GM12878 (cell line): ENCODE measurements at regions not wholly inside any gene's neighbourhood (a gene's known extent, or its start where the extent isn't known, plus 50 kb on each side); places are given as distances from the start of the nearest gene placed in this dataset.

Experiments
- ASH2L ChIP-seq: fragments of 300-600, 200-600 bp; sonication (generic); IDR thresholded peaks from 2 replicates; pipeline ENCODE4 v1.6.1; 2017; ENCODE audit warnings: low read depth, mild to moderate bottlenecking, borderline replicate concordance
- CTCF ChIP-seq, 3 experiments: IDR thresholded peaks in 2 of 3; conservative IDR thresholded peaks in 1 of 3; 2 replicates each; pipeline ENCODE4 v1.5.1; 2011; ENCODE audit warnings: low read depth in 3 of 3, low read length in 3 of 3, mild to moderate bottlenecking in 3 of 3, control low read depth in 2 of 3, moderate library complexity in 2 of 3, inconsistent platforms in 1 of 3, mixed read lengths in 1 of 3; ENCODE audit not compliant: control insufficient read depth in 2 of 3, insufficient read depth in 1 of 3; ENCODE audit errors: extremely low read depth in 1 of 3
- EGR1 ChIP-seq, 2 experiments: IDR thresholded peaks; 1 replicate in 1 of 2; 2 replicates in 1 of 2; pipeline ENCODE4 v1.6.1; 2011 to 2012; ENCODE audit warnings: low read depth in 2 of 2, low read length in 2 of 2, borderline replicate concordance in 1 of 2, mild to moderate bottlenecking in 1 of 2, moderate library complexity in 1 of 2
- ESRRA ChIP-seq: IDR thresholded peaks from 2 replicates; pipeline ENCODE4 v1.6.1; 2012; ENCODE audit warnings: mild to moderate bottlenecking, low read length, improper control_type of control experiment
- EZH2 ChIP-seq: IDR thresholded peaks from 2 replicates; pipeline ENCODE4 v1.6.1; 2012; ENCODE audit warnings: low read depth, mild to moderate bottlenecking, control low read depth, inconsistent platforms, low read length, borderline replicate concordance; ENCODE audit not compliant: control insufficient read depth
- HDGF ChIP-seq: fragments of 450-650 bp; IDR thresholded peaks from 2 replicates; pipeline ENCODE4 v1.6.1; 2016; ENCODE audit warnings: antibody characterized with exemption
- MAX ChIP-seq: IDR thresholded peaks from 2 replicates; pipeline ENCODE4 v1.6.1; 2012; ENCODE audit warnings: low read depth, low read length, improper control_type of control experiment
- MYC ChIP-seq: IDR thresholded peaks from 2 replicates; pipeline ENCODE4 v1.6.1; 2011; ENCODE audit warnings: mild to moderate bottlenecking, low read length, moderate library complexity, inconsistent platforms; ENCODE audit not compliant: insufficient read depth, insufficient replicate concordance, insufficient read length, severe bottlenecking
- RAD21 ChIP-seq: IDR thresholded peaks from 2 replicates; pipeline ENCODE4 v1.6.1; 2011; ENCODE audit warnings: mild to moderate bottlenecking, low read depth, low read length, moderate library complexity; ENCODE audit not compliant: insufficient read depth
- RFX5 ChIP-seq: IDR thresholded peaks from 2 replicates; pipeline ENCODE4 v1.6.1; 2011; ENCODE audit warnings: low read depth, low read length, improper control_type of control experiment
- ZNF274 ChIP-seq: IDR thresholded peaks from one replicate; pipeline ENCODE4 v1.8.0; 2011; ENCODE audit not compliant: insufficient read length, insufficient read depth
- ZSCAN29 ChIP-seq: fragments of 450-650 bp; IDR thresholded peaks from 2 replicates; pipeline ENCODE4 v1.6.1; 2017; ENCODE audit warnings: mild to moderate bottlenecking, moderate library complexity
- TF ChIP-seq, protein P1 (sequence below): IDR thresholded peaks from 2 replicates; pipeline ENCODE4 v1.6.1; 2011; ENCODE audit warnings: mild to moderate bottlenecking, low read depth, low read length, moderate library complexity; ENCODE audit not compliant: insufficient replicate concordance

GRCh38 chr3:72081471-72082185 lies 296.7 kb upstream of the PROK2 start:
- TF ChIP-seq CTCF (IDR thresholded peaks at IDR 0.05 in 2 of 3, conservative IDR thresholded peaks at IDR 0.05 in 1 of 3; ENCODE audit: control insufficient read depth in 2 of 3, extremely low read depth in 1 of 3, insufficient read depth in 1 of 3, low read depth in 3 of 3, low read length in 3 of 3) (no peak), RFX5 (no peak), MAX (no peak), ZSCAN29 (no peak), EGR1 (IDR thresholded peaks at IDR 0.05; ENCODE audit: borderline replicate concordance in 1 of 2, low read depth in 2 of 2, low read length in 2 of 2) (no peak), ESRRA (no peak), MYC (no peak), ZNF274 (no peak), HDGF (no peak), RAD21 (no peak), ASH2L (no peak), EZH2 (no peak)
- TF ChIP-seq, protein P1, sequence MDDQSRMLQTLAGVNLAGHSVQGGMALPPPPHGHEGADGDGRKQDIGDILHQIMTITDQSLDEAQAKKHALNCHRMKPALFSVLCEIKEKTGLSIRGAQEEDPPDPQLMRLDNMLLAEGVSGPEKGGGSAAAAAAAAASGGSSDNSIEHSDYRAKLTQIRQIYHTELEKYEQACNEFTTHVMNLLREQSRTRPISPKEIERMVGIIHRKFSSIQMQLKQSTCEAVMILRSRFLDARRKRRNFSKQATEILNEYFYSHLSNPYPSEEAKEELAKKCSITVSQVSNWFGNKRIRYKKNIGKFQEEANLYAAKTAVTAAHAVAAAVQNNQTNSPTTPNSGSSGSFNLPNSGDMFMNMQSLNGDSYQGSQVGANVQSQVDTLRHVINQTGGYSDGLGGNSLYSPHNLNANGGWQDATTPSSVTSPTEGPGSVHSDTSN, result no peak
